ENCODE measurements at regions not wholly inside any gene's neighbourhood (a gene's known extent, or its start where the extent isn't known, plus 50 kb on each side); places are given as distances from the start of the nearest gene placed in this dataset.

DNA sequence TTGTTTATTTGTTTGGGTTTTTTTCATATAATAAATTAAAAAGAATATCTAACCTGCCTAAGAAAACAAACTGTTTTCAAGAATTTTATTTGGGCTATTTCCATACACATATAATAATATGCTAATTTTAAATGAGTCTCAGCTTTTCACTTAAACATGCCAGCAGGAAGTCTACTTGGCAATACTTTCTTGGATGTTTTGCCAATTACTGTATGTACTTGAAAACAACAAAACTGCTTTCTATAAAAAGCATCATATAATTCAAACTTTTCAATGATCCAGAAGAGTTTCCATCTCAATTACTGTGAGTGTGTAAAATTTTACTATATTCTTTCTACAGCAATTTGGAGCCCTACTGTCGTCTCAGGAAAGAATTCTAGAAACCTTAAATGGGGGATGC lies 961.2 kb downstream of the PCDH17 start:
- TF ChIP-seq, protein P1, sequence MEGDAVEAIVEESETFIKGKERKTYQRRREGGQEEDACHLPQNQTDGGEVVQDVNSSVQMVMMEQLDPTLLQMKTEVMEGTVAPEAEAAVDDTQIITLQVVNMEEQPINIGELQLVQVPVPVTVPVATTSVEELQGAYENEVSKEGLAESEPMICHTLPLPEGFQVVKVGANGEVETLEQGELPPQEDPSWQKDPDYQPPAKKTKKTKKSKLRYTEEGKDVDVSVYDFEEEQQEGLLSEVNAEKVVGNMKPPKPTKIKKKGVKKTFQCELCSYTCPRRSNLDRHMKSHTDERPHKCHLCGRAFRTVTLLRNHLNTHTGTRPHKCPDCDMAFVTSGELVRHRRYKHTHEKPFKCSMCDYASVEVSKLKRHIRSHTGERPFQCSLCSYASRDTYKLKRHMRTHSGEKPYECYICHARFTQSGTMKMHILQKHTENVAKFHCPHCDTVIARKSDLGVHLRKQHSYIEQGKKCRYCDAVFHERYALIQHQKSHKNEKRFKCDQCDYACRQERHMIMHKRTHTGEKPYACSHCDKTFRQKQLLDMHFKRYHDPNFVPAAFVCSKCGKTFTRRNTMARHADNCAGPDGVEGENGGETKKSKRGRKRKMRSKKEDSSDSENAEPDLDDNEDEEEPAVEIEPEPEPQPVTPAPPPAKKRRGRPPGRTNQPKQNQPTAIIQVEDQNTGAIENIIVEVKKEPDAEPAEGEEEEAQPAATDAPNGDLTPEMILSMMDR (conservative IDR thresholded peaks at IDR 0.05; ENCODE audit: low read depth, low read length): no peak
- no peak for TF ChIP-seq EZH2 (IDR thresholded peaks at IDR 0.05; ENCODE audit: low read length, unreplicated experiment)
